ENCODE measurements at regions not wholly inside any gene's neighbourhood (a gene's known extent, or its start where the extent isn't known, plus 50 kb on each side); places are given as distances from the start of the nearest gene placed in this dataset.

- TF ChIP-seq CTCF (conservative IDR thresholded peaks at IDR 0.05; ENCODE audit: low read length) (no peak), EZH2phosphoT487 (IDR thresholded peaks at IDR 0.05; ENCODE audit: borderline replicate concordance) (no peak)
Observed at GRCh38 chr21:36547464-36547863, 67.5 kb upstream of the CLDN14 start.
